Left ventricle myocardium superior (tissue), 1 donor: ENCODE measurements at regions not wholly inside any gene's neighbourhood (a gene's known extent, or its start where the extent isn't known, plus 50 kb on each side); places are given as distances from the start of the nearest gene placed in this dataset.

Experiments
- ATAC-seq: fragments of 200-7000 bp; cut with Tn5 transposase; one replicate; pipeline ENCODE4 v1.9.1; 2020; ENCODE audit warnings: mild to moderate bottlenecking, moderate library complexity
- DNase-seq: peaks from one replicate; pipeline ENCODE4 v3.0.0-alpha.2; 2020
- intact Hi-C: fragments of 100-400 bp; cut with micrococcal nuclease; formaldehyde crosslinking; loops from one replicate; pipeline ENCODE4 v1.11.0; 2022
- donor health status: DM: no; HTN: yes; CAD: no; lungs with severe emphysema.

DNA sequence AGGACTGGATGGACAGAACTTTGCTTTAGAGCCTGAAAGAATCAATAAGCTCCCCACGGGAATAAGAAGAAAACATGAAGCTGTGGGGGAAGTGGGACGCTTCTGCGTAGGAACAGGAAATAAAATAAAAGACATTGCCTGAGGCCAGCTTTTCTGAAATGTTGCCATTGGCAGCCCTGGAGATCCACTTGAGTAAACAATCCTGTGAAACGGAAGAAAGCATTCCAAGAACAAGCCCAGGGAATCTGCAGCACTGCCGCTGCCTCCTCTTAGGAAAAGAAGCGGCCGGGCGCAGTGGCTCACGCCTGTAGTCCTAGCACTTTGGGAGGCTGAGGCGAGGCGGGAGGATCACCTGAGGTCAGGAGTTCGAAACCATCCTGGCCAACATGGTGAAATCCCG is 182.3 kb upstream of the RALGAPA2 start:
- ATAC-seq: peak; percentile 64
- DNase-seq: peak; percentile 43
- intact Hi-C loops: no loop called here

DNA sequence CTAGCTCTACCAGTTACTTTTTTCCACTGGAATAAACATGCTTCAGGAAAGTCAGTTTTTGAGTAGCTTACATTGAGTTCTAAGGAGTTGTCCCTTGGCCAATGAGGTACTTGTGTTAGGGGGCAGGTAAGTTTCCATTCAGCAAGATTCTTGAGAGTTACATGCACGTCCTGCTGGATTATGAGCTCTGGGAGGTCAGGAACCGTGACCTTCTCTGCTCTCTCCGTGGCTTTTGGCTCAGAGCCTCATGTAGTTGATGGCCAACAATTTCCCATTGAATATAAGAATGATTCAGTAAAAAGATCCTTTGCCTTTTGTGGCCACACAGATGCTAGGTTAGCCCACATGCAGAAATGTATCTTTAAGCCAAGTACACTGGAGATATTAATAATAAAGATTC is 181.8 kb upstream of the RALGAPA2 start:
- no peak for DNase-seq
- ATAC-seq: no peak
- intact Hi-C loops: no loop called here

DNA sequence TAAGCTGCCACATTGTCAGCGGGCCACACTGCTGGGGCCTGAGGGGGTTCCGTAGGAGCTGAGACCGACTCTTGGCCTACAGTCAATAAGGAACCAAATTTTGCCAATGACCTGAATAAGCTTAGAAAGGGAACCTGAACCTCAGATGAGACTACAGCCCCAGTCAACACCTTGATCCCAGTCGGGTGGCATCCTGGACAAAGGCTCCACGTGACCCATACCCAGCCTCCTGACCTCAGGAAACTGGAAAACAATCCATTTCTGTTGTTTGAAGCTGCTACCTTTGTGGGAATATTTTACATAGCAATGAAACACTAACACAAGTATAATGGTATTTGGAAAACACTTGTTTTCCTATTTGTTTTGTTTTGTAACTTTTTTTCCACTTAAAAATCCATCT is 179.9 kb upstream of the RALGAPA2 start:
- DNase-seq: no peak
- no peak for ATAC-seq
- intact Hi-C loops: no loop called here

DNA sequence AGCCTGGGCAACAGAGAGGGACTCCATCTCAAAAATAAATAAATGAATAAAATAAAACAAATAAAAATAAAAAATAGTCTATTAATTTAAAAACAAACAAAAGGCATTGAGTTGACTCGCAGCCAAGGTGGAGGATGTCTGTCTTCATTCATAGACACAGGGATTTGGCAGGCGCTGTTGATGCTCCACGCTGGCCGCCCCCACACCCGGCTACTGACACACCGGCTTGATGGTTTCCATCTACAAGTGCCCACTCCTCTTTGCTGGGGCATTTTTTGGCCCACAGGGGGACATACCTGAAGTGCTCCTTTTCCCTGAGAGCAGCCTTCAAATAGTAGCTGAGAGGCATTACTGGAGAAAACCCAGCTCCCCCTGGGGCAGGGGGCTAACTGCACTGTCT is 178.3 kb upstream of the RALGAPA2 start:
- intact Hi-C loops: no loop called here
- ATAC-seq (no peak), DNase-seq (no peak)

DNA sequence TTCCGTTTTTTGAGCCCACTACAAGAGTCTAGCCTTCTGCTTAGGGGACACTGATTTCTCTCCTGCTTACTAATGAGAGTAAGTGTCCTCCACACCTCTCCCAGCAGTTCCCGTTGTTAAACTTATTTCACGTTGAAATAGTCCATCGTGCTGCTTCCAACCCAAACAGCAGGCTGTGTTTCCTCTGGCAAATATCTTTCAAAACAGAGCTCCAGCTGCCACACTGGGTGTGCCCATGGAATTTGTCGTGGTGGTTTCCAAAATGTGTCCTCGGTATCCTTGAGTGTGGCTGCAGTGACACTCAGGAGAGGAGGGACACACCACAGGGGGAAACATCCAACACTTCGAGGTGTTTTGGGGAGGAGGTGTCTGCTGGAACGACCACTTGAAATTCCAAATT is 176.5 kb upstream of the RALGAPA2 start:
- ATAC-seq (no peak), DNase-seq (no peak)
- intact Hi-C loops: no loop called here

DNA sequence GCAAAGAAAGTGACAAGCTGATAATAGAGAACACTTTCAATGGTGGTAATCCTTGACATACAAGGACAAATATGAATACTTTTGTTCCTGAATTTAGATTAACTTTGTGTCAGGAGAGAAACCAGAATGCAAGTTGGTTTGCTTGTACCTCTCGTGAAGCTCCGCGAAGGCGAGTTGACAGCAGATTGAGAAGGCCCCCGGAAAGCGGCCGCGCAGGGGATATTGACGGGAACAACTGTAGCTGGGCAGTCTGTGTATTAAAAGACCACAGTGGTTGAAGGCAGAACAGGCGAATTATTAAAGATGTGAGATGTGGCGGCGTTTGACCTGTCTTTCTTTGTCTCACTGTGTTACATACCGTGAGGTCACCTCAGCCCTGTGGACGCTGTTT is 175.8 kb upstream of the RALGAPA2 start:
- no peak for DNase-seq
- ATAC-seq: no peak
- intact Hi-C loops: no loop called here

DNA sequence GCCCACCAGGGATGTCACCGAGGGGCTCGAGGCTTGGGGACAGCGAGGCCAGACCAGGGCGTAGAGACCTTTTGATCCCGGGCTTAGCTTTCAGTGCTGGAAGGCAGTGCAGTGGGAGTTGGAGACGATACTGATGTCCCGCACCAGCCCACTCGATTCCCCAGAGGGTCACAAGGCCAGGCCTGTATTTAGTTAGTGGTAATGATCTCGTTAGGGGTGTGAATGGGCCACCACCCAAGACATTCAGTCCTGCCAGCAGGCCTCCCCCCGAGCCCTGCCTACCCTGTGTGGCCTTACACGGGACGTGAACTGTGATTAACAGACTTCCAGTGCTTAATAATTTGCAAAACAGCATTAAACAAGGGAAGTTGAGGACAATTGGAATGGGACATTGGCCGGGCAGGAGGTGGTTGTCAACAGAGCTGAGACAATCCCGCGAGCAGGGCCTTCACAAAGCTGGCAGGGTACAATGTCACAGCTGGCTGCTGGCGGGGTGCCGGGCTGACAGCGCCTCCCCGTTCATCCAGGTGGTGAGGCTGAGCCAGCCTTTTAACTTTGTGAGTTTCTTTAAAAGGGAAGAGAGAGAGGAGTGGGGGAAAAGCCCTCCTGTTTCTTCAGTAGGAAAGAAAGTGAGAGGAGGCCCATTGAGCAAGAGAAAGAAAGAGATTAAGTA is 175.3 kb upstream of the RALGAPA2 start:
- intact Hi-C loops: no loop called here
- no peak for DNase-seq
- ATAC-seq: no peak

DNA sequence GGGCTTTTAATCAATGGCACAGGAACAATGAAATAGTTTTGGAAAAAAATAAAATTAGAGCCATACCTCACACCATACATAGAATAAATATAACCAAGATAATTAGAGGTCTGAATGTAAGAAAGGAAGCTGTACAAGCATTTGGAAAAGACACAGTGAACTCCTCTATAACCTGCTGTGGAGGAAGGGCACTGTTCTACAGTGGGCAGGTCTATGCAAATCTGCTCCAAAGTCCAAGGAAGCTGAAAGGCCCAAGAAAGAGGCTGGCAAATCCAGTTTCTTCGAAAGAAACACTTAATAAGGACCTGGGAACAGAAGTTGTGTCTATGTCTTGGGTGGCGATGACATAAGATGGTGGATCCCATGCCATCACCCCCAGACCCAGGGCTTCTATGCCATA is 169.4 kb upstream of the RALGAPA2 start:
- no peak for DNase-seq
- no peak for ATAC-seq
- intact Hi-C loops: no loop called here

DNA sequence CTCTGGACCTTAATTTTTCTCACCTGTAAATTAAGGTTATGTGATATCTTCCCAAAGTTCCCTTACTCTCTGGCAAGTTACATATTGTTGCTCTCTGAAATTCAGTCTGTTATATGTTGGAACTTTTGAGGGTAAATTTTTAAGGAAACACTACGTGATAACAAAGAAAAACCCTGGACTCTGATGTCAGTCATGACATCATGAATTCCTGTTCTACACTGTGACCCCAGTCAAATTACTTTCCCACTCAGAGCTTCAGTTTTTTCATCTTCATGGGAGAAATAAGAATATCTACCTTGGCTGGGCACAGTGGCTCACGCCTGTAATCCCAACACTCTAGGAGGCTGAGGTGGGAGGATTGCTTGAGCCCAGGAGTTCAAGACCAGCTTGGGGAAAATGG is 164.6 kb upstream of the RALGAPA2 start:
- intact Hi-C loops: no loop called here
- ATAC-seq (no peak), DNase-seq (no peak)

DNA sequence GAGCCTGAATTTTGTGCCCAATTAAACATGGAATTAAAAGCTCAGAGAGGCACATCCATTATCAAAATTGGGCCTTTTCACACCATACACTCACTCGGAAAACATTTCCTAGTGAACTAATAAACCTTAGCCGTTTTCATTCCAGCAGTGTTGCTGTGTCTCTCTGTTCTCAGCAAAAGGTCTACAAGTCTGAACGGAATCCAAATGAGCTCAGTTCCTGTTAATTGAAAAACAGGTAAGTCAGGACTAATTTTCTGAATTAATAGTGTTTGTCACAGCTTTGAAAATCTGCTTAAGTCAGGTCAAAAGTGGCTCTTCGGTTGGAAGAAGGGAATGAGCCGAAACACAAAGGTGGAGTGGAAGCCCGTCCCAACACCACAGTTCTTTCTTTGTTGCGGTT is 163.3 kb upstream of the RALGAPA2 start:
- ATAC-seq: no peak
- intact Hi-C loops: no loop called here
- DNase-seq: no peak

DNA sequence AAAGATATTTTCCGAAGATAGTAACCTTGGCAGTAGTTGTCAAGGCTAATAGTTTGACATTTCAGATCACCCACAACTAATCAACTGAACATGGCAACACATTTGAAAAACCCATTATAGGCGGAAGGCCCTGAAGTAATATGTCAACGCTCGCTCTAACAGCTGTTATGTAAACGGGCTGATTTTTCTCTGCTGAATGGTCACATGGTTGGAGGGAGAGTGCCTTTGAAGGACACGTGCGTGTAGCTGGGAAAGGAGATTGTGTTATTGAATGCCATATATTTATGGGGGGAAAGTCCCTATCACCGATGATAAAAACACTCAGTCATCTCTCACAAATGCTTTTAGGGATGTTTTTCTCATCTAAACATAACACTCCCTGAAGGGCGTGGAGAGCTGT is 160.0 kb upstream of the RALGAPA2 start:
- intact Hi-C loops: no loop called here
- no peak for DNase-seq
- ATAC-seq: no peak

DNA sequence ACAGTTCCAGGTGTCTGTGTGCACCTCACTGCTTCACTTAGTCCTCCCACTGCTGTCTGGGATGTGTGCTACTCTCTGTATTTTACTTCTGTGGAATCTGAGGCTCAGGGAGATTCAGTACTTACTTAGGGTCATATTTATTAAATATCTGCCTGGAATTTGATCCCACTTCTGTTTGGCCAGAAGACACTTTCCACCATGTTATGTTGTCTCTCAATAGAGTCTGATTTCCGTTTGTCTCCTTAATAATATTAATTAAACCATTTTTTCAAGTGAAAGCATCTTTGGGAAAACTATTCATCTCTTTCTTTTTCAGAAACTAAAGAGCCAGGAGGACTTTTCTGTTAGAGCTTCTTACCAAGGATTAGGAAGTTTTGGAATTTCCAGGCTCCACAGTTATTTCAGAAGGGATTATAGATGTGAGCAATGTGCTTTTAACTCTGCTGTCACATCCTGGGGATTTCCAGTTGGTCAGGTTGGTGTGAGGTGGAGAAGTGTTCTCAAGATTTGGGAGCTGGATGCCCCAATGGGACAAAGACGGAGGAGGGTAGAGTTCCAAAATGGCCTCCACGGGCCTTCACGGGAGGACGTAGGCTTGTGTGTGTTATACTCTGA is 156.8 kb upstream of the RALGAPA2 start:
- DNase-seq (no peak), ATAC-seq (no peak)
- intact Hi-C loops: loop anchor here (10.0 kb wide), 1 partner anchor 636 kb away; no protein-coding TSS in a partner anchor

DNA sequence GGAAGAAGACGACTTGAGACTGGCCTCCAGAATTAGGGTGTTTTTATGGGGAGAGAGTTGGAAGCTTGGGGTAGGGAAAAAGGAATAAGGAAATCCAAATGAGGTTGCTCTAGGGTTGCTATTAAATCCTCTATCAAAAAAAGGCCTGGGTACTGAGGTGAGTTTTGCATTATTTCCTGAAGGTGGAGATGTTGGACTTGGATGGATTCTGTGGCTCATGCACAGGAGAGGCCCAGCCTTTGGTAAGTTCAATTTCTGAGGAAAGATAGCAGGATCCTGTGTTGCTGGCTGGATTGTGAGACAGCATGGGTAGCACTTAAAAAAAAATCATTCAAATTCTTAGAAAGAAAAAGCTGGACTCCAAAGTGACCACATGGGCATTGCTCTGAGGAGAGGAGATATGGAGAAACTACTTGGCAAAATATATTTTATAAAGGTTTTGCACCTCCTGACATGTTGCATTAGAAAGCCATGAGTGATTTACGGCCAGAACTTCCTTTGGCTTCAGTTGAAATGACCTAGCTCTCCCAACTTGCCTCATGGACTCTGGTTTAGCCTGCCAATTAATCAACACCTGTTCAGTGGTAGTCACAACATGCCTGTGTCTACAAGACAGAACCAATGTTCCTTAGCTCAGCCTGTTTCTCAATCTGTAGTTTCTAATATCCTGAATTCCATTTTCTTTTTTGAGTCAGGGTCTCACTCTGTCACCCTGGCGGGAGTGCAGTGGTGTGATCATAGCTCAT is 152.1 kb upstream of the RALGAPA2 start:
- ATAC-seq (no peak), DNase-seq (no peak)
- intact Hi-C loops: loop anchor here (10.0 kb wide), 1 partner anchor 640 kb away; no protein-coding TSS in a partner anchor

DNA sequence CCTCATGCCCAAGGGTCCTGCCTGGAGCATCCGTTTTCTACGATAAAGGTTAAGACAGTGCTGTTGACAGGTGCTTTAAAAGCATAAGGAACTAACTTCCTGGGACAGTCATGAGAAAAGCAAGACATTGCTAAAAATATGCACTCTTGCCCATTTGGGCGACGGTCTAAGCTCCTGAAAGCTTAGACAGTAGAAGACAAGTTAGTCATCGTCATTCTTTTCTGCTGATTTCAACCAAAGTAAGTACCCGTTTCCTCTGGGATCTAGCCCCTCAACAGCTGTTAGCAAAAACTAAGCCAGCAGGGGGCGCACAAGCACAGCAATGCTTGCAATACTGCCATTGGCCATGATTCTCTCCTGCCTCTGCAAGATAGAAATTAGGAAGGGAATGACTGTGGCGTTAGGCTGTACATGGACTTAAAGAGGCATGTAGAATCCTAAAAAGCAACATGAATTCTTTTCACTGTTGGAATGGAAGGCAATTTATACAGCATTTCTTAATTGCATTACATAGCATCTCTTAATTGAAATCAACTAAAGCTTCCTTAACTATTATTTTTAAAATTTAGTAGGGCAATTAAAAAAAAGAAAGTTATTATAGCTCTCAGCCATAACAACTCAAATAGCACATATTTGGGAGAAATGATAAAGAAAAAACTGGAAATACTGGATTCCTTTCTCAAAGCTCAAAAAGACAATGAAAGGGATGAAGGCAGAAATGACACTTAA is 147.8 kb upstream of the RALGAPA2 start:
- peak; percentile 92 for DNase-seq
- peak; percentile 83 for ATAC-seq
- intact Hi-C loops: loop anchor here (10.0 kb wide), 1 partner anchor 645 kb away; no protein-coding TSS in a partner anchor

DNA sequence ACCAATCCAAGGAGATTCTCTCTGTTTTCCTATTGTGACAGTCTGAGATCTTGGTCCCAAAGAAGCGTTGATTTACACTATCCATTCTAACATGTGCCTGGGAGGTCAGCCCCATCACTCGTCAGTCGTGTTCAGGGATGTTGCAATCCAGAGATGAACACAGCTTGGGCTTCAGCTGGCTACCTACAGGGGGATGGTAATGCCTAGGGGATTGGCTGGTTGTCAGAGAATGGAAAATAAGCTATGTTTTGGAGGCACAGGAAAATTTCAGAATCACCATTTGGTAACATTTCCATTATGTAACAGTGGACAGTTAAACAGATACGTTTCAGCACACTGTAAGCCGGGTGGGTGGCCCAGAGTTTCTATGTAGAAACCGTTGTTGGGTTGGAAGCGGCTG is 147.1 kb upstream of the RALGAPA2 start:
- DNase-seq: no peak
- ATAC-seq: no peak
- intact Hi-C loops: no loop called here

DNA sequence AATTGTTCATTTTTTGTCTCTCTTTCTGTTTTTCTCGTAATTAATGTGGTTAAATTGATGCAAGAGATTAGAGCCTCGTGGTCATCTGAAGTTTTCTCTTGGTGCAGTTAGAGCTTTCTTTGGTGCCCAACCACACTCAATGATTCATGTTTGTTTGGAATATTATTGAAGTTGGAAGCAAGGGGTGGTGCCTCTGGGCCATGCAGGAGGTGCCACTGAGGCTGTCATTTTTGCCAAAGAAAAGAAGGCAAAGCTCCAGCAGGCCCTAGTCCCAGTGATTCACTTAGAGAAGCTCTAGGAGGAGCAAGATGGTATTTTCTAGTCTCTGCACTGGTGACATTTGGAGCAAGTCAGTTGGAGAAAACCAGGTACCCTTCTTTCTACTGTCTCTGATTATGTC is 144.5 kb upstream of the RALGAPA2 start:
- intact Hi-C loops: no loop called here
- no peak for DNase-seq
- no peak for ATAC-seq

DNA sequence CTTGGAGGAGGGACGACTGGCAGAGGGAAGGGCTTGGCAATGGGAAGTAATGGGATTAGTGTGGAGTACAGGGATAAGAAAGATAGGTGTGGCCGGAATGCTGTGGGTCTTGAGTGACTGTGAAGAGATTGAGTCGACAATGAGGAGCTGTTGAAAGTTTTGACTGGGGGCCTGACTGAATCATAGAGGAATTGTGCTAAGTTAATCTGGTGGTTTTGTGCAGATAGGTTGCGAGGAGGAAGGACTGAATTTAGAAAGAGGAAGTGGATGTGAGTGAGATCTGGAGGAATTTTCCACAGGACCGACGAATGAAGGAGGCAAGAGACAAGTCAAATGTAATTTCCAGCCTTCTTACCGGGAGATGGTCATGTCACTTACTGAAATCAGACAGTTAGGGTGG is 143.9 kb upstream of the RALGAPA2 start:
- intact Hi-C loops: no loop called here
- no peak for DNase-seq
- no peak for ATAC-seq

DNA sequence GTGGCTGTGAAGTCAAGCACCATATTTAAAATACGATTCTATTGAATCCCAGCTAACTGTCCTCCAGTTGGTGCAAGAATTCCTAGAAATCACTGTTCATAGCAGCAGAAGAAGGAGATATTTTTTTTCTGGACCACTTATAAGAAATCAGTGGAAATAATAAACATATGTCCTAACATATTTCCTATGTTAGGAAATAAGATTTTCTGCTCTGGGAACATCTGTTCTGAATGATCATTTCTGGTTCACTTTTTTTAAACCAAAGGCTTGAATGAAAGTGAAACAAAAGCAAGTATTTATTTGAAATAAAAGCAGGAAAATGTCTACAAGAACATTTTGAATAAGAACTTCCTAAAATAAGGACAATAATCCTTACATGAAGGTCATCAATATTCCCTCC is 138.9 kb upstream of the RALGAPA2 start:
- ATAC-seq (no peak), DNase-seq (no peak)

DNA sequence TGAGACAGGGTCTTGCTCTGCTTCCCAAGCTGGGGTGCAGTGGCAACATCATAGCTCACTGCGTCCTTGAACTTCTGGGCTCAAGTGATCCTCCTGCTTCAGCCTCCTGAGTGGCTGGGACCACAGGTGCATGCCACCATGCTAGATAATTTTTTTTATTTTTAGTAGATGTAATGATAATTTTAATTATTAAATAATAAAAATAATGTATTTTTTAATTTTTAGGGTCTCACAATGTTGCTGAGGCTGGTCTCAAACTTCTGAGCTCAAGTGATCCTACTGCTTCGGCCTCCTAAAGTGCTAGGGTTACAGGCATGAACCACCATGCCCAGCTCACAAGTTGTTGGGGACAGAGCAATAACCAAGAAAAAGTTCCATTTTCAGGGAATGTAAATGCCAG is 138.0 kb upstream of the RALGAPA2 start:
- intact Hi-C loops: no loop called here
- no peak for DNase-seq
- no peak for ATAC-seq

More for the DNA sequence above, 138.9 kb upstream of the RALGAPA2 start:
- intact Hi-C loops: no loop called here

DNA sequence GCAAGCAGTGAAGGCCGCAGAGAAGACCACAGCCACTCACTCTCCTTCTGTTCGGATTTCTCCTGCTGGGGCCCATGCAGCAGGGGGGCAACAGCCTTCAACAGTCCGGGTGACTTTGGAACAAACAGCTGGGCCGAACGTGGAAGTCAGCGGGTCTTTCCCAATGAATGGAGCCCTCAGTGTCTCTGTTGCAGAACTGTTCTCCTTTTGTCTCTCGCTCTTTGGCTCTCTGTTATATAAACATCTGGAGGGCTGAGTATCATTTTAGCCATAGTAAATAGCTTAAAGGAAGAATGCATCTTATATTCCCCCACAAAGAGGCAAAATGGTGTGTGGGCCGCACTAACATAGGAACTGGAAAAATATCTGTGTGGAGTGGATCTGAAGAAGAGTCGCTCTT is 136.7 kb upstream of the RALGAPA2 start:
- ATAC-seq (no peak), DNase-seq (no peak)
- intact Hi-C loops: no loop called here
